Activated CD4-positive, alpha-beta T cell treated with anti-CD3 and anti-CD28 coated beads for 36 hours (primary cell): ENCODE measurements at regions not wholly inside any gene's neighbourhood (a gene's known extent, or its start where the extent isn't known, plus 50 kb on each side); places are given as distances from the start of the nearest gene placed in this dataset.

Experiments used
- ATAC-seq: fragments of 200-7000 bp; cut with Tn5 transposase; one replicate; pipeline ENCODE4 v1.10.0; 2021; ENCODE audit warnings: mild to moderate bottlenecking, moderate library complexity
- CTCF ChIA-PET: fragments of 350-600 bp; sonication (Branson Sonifier 250); formaldehyde crosslinking; loops from one replicate; lab custom pipeline; 2021; ENCODE audit warnings: antibody characterized with exemption; lab: Charles Lee
- POLR2A ChIA-PET: fragments of 350-600 bp; sonication (Branson Sonifier 250); formaldehyde crosslinking; loops from one replicate; lab custom pipeline; 2021; ENCODE audit warnings: antibody characterized with exemption, inconsistent platforms; lab: Charles Lee
- DNase-seq: peaks from one replicate; pipeline ENCODE4 v3.0.0-alpha.2; 2020
- H3K27ac Mint-ChIP-seq: one replicate; pipeline ENCODE4 v1.8.0; 2021; ENCODE audit warnings: mixed read lengths
- H3K27me3 Mint-ChIP-seq: one replicate; pipeline ENCODE4 v1.8.0; 2021; ENCODE audit warnings: mixed read lengths
- H3K36me3 Mint-ChIP-seq: one replicate; pipeline ENCODE4 v1.8.0; 2021; ENCODE audit warnings: low read depth, mixed read lengths
- H3K4me1 Mint-ChIP-seq: one replicate; pipeline ENCODE4 v1.8.0; 2021; ENCODE audit warnings: mixed read lengths
- H3K4me3 Mint-ChIP-seq: one replicate; pipeline ENCODE4 v1.8.0; 2021; ENCODE audit warnings: mild to moderate bottlenecking, moderate library complexity, mixed read lengths
- H3K9me3 Mint-ChIP-seq: one replicate; pipeline ENCODE4 v1.8.0; 2021; ENCODE audit warnings: low read depth, mixed read lengths
- intact Hi-C, 2 experiments: fragments of 100-400 bp; cut with DNase I in 1 of 2; cut with micrococcal nuclease in 1 of 2; formaldehyde crosslinking; loops; one replicate each; pipeline versions ENCODE4 v1.14.2 to v1.15.1; 2022 to 2024; cut with DNase I, micrococcal nuclease

DNA sequence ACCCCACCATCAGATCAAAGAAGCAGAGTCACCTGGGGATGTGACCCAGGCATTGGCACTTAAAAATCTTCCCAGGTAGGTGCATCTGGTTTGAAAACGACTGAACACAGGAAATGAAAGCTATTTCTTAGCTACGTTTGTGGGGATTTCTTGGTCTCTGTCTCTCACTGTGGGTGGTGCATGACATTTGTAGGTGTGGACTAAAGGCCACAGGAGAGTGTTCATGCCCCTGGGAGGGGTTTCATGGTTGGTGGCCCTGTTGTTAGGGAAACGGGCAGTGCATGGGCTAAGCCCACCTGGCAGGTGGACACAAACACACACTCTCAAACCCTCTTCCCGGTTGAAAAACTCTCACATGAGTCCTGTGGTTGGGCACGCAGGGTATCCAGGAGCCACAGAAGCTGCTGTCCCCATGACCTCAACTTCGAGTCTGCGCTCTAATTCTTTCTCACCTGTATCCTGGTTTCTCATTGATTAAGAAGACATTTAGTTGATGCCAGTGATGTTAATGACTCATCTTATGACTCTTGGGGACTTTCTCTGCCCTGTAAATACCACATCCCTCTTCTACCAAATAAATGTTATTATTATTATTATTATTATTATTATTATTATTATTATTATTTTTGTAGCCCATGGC, 119.4 kb downstream of the MRPS6 start:
- Mint-ChIP-seq H3K9me3 (no peaks in the 10 kb centered on the region), H3K27ac (peak overlapping the region; percentile 86), H3K27me3 (no peaks in the 10 kb centered on the region), H3K4me3 (no peak overlapping the region), H3K36me3 (no peaks in the 10 kb centered on the region), H3K4me1 (peaks cover 26% of the 10 kb centered on the region)
- intact Hi-C loops: no loop called here
- ATAC-seq (peak; percentile 86), DNase-seq (peak; percentile 29)
- CTCF ChIA-PET: interaction anchor here (0.7 kb wide), 1 partner anchor 134 kb away, joined by 3 read pairs; no protein-coding TSS in a partner anchor
- POLR2A ChIA-PET: interaction anchor here (0.7 kb wide), 1 partner anchor 350 kb away, joined by 3 read pairs; no protein-coding TSS in a partner anchor

DNA sequence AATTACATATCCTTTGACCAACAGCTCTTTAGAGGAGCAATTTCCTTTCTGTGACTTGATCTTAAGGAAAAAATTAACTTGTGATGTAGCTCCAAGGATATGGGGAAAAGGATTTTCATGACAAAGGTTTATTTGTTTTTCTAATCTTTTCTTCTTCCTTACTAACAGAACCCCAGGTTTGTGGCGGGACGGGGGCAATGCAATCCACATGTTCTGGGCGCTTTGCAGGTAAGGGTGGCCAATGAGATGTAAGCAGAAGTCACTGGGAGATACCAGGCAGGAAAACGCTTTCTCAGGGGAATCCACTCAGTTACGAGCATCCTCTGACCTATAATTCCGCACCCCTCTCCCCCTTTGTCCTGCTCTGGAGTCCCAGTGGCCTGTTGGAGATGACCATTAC, 122.0 kb downstream of the MRPS6 start:
- H3K27ac Mint-ChIP-seq: no peak overlapping the region
- H3K9me3 Mint-ChIP-seq: no peaks in the 10 kb centered on the region
- H3K36me3 Mint-ChIP-seq: no peaks in the 10 kb centered on the region
- DNase-seq (no peak), ATAC-seq (no peak)
- ChIA-PET POLR2A (no interaction called here), CTCF (interaction anchor here (0.8 kb wide), 1 partner anchor 77 kb away, joined by 4 read pairs; no protein-coding TSS in a partner anchor)
- no peak overlapping the region for H3K4me3 Mint-ChIP-seq
- intact Hi-C loops: loop anchor here in 1 of 2 experiments (5.0 kb wide), 2 partner anchors 118 to 273 kb away; no protein-coding TSS in a partner anchor
- peaks cover 43% of the 10 kb centered on the region for H3K4me1 Mint-ChIP-seq
- no peaks in the 10 kb centered on the region for H3K27me3 Mint-ChIP-seq

DNA sequence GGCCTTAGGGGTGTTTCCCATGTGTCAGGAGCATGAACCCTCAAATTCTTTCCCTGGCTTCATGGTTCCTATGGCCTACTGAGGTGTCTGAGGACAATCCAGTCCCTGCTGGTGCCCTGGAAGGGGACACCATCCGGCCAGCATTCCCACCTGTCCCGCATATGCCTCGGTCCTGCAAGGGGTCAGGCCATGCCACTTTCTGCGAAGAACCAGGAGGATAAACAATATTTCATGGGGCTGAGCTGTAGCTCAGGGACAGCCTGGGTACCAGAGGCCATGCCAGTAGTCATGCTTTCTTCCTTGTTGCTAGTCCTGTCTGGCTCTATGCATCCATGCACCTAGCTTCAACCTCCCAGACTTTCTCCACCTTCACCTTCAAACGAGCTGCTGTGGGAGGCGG, 123.6 kb downstream of the MRPS6 start:
- ATAC-seq (no peak), DNase-seq (no peak)
- intact Hi-C loops: loop anchor here in 1 of 2 experiments (5.0 kb wide), 2 partner anchors 120 to 275 kb away; no protein-coding TSS in a partner anchor
- Mint-ChIP-seq H3K9me3 (no peaks in the 10 kb centered on the region), H3K27me3 (no peaks in the 10 kb centered on the region), H3K36me3 (no peaks in the 10 kb centered on the region), H3K27ac (no peak overlapping the region), H3K4me3 (no peak overlapping the region), H3K4me1 (peaks cover 41% of the 10 kb centered on the region)
- CTCF ChIA-PET: interaction anchor here (0.9 kb wide), 1 partner anchor 12 kb away, joined by 3 read pairs; no protein-coding TSS in a partner anchor
- POLR2A ChIA-PET: no interaction called here

DNA sequence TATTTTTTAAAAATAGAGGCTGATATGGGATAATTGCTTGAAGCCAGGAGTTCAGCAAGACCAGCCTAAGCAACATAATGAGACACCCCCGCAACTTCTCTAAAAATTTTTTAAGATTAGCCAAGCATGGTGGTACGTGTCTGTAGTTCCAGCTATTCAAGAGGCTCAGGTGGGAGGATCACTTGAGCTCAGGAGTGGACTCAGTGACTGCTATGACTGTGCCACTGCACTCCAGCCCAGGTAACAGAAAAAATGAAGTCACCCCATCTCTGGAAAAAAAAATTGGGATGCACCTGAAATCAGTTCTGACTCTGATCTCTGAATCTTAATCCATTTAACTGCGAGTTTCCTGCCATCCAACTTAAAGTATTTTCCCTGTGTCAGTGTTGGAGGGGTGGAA, 124.2 kb downstream of the MRPS6 start:
- Mint-ChIP-seq H3K4me3 (no peak overlapping the region), H3K27ac (no peak overlapping the region), H3K36me3 (no peaks in the 10 kb centered on the region), H3K4me1 (peaks cover 43% of the 10 kb centered on the region), H3K9me3 (no peaks in the 10 kb centered on the region), H3K27me3 (peaks cover 2% of the 10 kb centered on the region)
- intact Hi-C loops: loop anchor here in 1 of 2 experiments (5.0 kb wide), 2 partner anchors 120 to 275 kb away; no protein-coding TSS in a partner anchor
- ChIA-PET CTCF (no interaction called here), POLR2A (no interaction called here)
- no peak for DNase-seq
- no peak for ATAC-seq

DNA sequence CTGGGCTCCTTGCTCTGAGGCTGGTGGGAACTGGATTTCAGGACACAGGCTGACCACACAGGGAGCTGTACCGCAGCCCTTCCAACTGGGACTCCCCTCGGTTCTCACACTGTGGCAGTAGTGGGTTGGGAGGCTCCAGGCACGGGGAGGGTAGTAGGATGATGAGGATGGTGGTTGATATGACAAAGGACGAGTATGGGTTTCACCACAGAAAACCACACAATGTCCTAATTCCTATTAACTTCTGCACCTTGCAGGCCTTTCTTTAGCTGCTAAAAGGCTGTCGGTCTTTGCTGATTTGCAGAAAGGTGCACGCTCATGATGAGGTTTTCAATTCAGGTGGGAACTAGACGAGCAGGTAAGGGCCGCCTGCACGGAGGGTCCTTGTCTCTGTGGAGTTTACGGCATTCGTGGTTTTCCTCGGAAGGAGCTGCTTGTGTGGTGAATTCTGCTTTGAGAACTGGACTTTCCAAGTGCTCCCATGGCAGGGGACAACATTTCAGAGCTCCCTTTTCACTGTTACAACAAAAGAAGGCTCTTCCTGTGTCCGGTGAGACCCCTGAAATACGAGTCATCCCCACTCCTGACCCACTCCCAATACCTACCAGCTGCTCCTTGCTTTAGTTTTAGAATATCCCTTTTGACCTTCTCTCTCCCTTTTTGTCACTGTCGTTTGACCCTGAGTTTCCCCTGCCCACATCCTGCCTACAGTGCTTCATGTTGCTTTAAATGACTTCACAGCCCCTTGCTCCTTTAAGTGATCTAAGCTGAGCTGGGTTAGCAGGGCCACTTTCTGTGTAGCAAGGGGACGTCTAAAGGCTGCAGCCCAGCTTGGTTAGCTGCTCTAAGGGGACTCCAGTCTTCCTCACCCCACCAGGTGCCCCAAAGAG, 125.1 kb downstream of the MRPS6 start:
- CTCF ChIA-PET: interaction anchor here (0.6 to 1.2 kb wide), 8 partner anchors 56 to 1122 kb away, joined by 3 to 7 read pairs (median 4); no protein-coding TSS in a partner anchor
- POLR2A ChIA-PET: interaction anchor here (0.6 kb wide), 1 partner anchor 1916 kb away, joined by 4 read pairs; no protein-coding TSS in a partner anchor
- H3K4me3 Mint-ChIP-seq: peak overlapping the region; percentile 9

DNA sequence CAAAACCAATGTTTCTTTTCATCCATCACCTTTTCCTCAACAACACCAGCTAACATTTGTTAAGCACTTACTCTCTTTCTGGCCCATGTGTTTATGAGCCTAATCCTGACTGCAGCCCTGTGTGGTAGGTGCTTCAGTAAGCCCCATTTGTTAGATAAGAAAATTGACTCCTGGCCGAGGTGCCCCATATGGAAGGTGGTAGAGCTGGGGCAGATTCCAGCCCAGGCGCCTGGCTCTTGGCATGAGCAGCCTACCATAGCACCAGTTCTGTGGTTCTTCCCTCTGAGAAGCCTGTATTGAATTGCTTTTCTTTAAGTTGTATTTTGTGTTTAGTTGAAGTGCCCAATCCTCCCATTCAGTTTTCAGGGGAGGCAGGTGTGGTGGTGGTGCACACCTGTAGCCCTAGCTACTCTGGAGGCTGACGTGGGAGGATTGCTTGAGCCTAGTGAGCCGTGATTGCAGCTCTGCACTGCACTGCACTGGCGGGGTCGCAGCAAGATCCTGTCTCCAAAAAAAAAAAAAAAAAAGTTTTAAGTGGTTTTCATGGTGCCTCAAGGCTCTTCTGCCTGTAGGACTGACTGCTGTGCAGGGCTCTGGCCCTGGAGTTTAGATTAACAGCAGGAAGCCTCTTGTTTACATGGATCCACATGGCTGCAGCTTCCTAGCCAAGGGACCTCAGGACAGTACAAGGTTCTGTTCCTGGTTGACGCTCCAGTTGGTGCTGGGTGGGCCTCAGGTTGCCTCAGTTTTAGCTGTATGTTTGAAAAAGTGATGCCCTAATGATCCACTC, 125.9 kb downstream of the MRPS6 start:
- H3K36me3 Mint-ChIP-seq: no peaks in the 10 kb centered on the region
- no peaks in the 10 kb centered on the region for H3K9me3 Mint-ChIP-seq
- H3K27me3 Mint-ChIP-seq: peaks cover 3% of the 10 kb centered on the region
- CTCF ChIA-PET: interaction anchor here (0.7 to 1.2 kb wide), 4 partner anchors 70 to 275 kb away, joined by 3 to 7 read pairs (median 4); no protein-coding TSS in a partner anchor
- POLR2A ChIA-PET: interaction anchor here (0.6 kb wide), 1 partner anchor 286 kb away, joined by 8 read pairs; no protein-coding TSS in a partner anchor
- intact Hi-C loops: loop anchor here in 1 of 2 experiments (5.0 kb wide), 2 partner anchors 122 to 277 kb away; no protein-coding TSS in a partner anchor
- peaks cover 39% of the 10 kb centered on the region for H3K4me1 Mint-ChIP-seq
- H3K27ac Mint-ChIP-seq: peak overlapping the region; percentile 63
- DNase-seq: no peak
- H3K4me3 Mint-ChIP-seq: no peak overlapping the region
- peak; percentile 20 for ATAC-seq

More for the DNA sequence above, 125.1 kb downstream of the MRPS6 start:
- intact Hi-C loops: loop anchor here in 1 of 2 experiments (5.0 kb wide), 2 partner anchors 121 to 276 kb away; no protein-coding TSS in a partner anchor
- Mint-ChIP-seq H3K27me3 (peaks cover 3% of the 10 kb centered on the region), H3K36me3 (no peaks in the 10 kb centered on the region), H3K27ac (peak overlapping the region; percentile 63), H3K9me3 (no peaks in the 10 kb centered on the region), H3K4me1 (peaks cover 39% of the 10 kb centered on the region)
- peak; percentile 63 for DNase-seq
- ATAC-seq: peak; percentile 81

DNA sequence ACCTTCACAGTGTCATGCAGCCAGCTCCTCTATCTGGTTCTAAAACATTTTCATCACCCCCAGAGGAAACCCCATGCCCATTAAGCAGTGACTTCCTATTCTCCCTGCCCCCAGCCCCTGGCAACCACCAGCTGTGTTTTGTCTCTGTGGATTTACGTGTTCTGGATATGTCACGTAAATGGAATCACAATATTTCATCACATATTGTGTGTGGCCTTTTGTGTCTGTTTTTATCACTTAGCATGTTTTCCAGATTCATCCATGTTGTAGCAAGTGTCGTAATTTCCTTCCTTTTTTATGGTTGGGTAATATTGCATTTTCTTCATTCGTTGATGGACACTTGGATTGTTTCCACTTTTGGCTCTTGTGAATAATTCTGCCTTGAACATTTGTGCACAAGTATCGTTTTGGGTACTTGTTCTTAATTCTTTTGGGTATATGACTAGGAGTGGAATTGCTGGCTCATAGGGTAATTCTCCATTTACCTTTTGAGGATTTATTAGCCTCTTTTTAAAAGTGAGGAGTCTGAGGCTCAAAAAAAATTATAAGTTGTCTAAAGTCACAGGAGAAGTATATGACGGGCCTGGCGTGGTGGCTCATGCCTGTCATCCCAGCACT, 127.0 kb downstream of the MRPS6 start:
- ChIA-PET POLR2A (no interaction called here), CTCF (interaction anchor here (1.9 kb wide), 1 partner anchor 71 kb away, joined by 7 read pairs; no protein-coding TSS in a partner anchor)
- ATAC-seq (no peak), DNase-seq (no peak)
- peaks cover 39% of the 10 kb centered on the region for H3K4me1 Mint-ChIP-seq
- H3K9me3 Mint-ChIP-seq: no peaks in the 10 kb centered on the region
- intact Hi-C loops: loop anchor here (5.0 kb wide), 2 partner anchors 68 to 123 kb away; no protein-coding TSS in a partner anchor
- H3K27me3 Mint-ChIP-seq: peaks cover 3% of the 10 kb centered on the region
- no peak overlapping the region for H3K4me3 Mint-ChIP-seq
- no peaks in the 10 kb centered on the region for H3K36me3 Mint-ChIP-seq
- no peak overlapping the region for H3K27ac Mint-ChIP-seq

DNA sequence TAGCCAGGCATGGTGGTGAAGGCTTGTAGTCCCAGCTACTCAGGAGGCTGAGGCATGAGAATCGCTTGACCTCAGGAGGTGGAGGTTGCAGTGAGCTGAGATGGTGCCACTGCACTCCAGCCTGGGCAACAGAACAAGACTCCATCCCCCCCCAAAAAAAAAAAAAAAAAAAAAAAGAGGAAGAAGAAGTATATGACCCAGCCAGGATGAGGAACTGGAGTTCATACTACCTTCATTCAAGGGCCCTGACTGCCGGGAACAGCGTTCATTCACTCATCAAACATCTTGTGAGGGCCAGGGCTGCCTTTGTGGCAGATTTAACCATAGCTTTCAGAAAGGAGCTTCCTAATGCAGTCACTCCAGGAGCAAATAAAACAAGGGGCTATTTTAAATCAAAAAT, 127.6 kb downstream of the MRPS6 start:
- Mint-ChIP-seq H3K9me3 (no peaks in the 10 kb centered on the region), H3K4me1 (peaks cover 42% of the 10 kb centered on the region), H3K27me3 (peaks cover 3% of the 10 kb centered on the region), H3K27ac (no peak overlapping the region), H3K36me3 (no peaks in the 10 kb centered on the region), H3K4me3 (peak overlapping the region; percentile 70)
- DNase-seq: no peak
- POLR2A ChIA-PET: interaction anchor here (1.5 kb wide), 1 partner anchor 72 kb away, joined by 4 read pairs; no protein-coding TSS in a partner anchor
- CTCF ChIA-PET: interaction anchor here (1.6 to 1.9 kb wide), 5 partner anchors 10 to 277 kb away, joined by 5 to 13 read pairs (median 9); no protein-coding TSS in a partner anchor
- intact Hi-C loops: loop anchor here (5.0 kb wide), 2 partner anchors 69 to 124 kb away; no protein-coding TSS in a partner anchor
- ATAC-seq: no peak

DNA sequence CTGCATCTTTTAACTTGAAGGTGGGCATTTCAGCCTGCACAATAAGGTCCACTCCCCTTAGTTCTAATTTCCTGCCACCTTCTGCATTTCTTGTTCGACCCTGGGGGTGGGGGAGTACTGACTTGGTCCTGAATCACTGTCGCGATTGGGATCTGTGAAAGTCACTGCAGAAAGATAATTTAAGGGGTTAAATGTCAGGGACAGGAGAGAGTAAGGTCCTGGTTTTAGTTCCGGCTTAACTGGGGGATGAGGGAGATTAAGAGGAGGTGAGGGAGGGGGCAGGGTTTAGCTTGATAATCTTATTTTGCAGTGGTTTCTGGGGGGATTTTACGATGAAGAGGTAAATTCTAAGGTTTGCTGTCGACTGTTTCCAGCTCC, 128.1 kb downstream of the MRPS6 start:
- H3K4me3 Mint-ChIP-seq: peak overlapping the region; percentile 70
- intact Hi-C loops: loop anchor here (5.0 kb wide), 2 partner anchors 69 to 124 kb away; no protein-coding TSS in a partner anchor
- peaks cover 43% of the 10 kb centered on the region for H3K4me1 Mint-ChIP-seq
- DNase-seq: no peak
- CTCF ChIA-PET: interaction anchor here (0.6 to 1.9 kb wide), 13 partner anchors 9 to 277 kb away, joined by 3 to 13 read pairs (median 4); no protein-coding TSS in a partner anchor
- H3K9me3 Mint-ChIP-seq: no peaks in the 10 kb centered on the region
- H3K27me3 Mint-ChIP-seq: peaks cover 3% of the 10 kb centered on the region
- peak overlapping the region; percentile 86 for H3K27ac Mint-ChIP-seq
- POLR2A ChIA-PET: interaction anchor here (1.2 to 1.5 kb wide), 2 partner anchors 72 to 253 kb away, joined by 4 read pairs; no protein-coding TSS in a partner anchor
- no peaks in the 10 kb centered on the region for H3K36me3 Mint-ChIP-seq
- no peak for ATAC-seq
